Upper lobe of left lung (tissue), 6 donors: ENCODE measurements at regions not wholly inside any gene's neighbourhood (a gene's known extent, or its start where the extent isn't known, plus 50 kb on each side); places are given as distances from the start of the nearest gene placed in this dataset.

Experiments used
- ATAC-seq, 2 donors: fragments of 200-7000 bp; cut with Tn5 transposase; one replicate each; pipeline ENCODE4 v1.9.1; 2022; ENCODE audit warnings: mild to moderate bottlenecking in 2 of 2, moderate library complexity in 2 of 2; ENCODE audit not compliant: low FRiP score in 2 of 2
- DNase-seq, 2 donors: peaks; one replicate each; pipeline ENCODE4 v3.0.0-alpha.2; 2019 to 2020
- H3K27ac ChIP-seq, 4 donors: fragments of 200-600 bp; sonication (generic); one replicate each; pipeline ENCODE4 v1.5.1; 2016 to 2019
- H3K27me3 ChIP-seq, 4 donors: fragments of 200-600 bp; sonication (generic); one replicate each; pipeline ENCODE4 v1.5.1; 2017 to 2019
- H3K36me3 ChIP-seq, 4 donors: fragments of 200-600 bp; sonication (generic); one replicate each; pipeline ENCODE4 v1.5.1; 2016 to 2019
- H3K4me1 ChIP-seq, 4 donors: fragments of 200-600 bp; sonication (generic); one replicate each; pipeline ENCODE4 v1.5.1; 2018 to 2019
- H3K4me3 ChIP-seq, 4 donors: fragments of 200-600 bp; sonication (generic); one replicate each; pipeline ENCODE4 v1.5.1; 2017 to 2019; ENCODE audit warnings: mild to moderate bottlenecking in 2 of 4, moderate library complexity in 1 of 4
- H3K9me3 ChIP-seq, 4 donors: fragments of 200-600 bp; sonication (generic); one replicate each; pipeline ENCODE4 v1.5.1; 2018 to 2019
- EP300 ChIP-seq, 4 donors: sonication (generic); formaldehyde crosslinking; IDR thresholded peaks; one replicate each; pipeline ENCODE4 v1.5.1; 2017; ENCODE audit warnings: antibody characterized with exemption in 4 of 4, control low read depth in 2 of 4
- POLR2A ChIP-seq, 4 donors: fragments of 450-650 bp; IDR thresholded peaks; one replicate each; pipeline ENCODE4 v1.5.1; 2016 to 2017; ENCODE audit warnings: antibody characterized with exemption in 4 of 4, mild to moderate bottlenecking in 2 of 4
- POLR2AphosphoS5 ChIP-seq, 2 donors: sonication (generic); formaldehyde crosslinking; IDR thresholded peaks; one replicate each; pipeline ENCODE4 v1.5.1; 2017; ENCODE audit warnings: antibody characterized with exemption in 2 of 2
- WGBS, 2 donors: methylation state at CpG; one replicate each; pipeline ENCODE4 v1.1.5; 2017 to 2018; 5-methylcytosine and 5-hydroxymethylcytosine counted together
- TF ChIP-seq, protein P1 (sequence below), 6 experiments: fragments of 450-650 bp in 4 of 6; fragments of 200-600 bp in 2 of 6; sonication (generic) in 2 of 6; IDR thresholded peaks; one replicate each; pipeline ENCODE4 v1.5.1; 2016 to 2019; ENCODE audit warnings: antibody characterized with exemption in 6 of 6
- donor health status: DM: no; HTN: no; CAD: no; lungs with moderate emphysema.
- donor health status: DM: no; HTN: yes; CAD: no; lungs with severe emphysema.

DNA sequence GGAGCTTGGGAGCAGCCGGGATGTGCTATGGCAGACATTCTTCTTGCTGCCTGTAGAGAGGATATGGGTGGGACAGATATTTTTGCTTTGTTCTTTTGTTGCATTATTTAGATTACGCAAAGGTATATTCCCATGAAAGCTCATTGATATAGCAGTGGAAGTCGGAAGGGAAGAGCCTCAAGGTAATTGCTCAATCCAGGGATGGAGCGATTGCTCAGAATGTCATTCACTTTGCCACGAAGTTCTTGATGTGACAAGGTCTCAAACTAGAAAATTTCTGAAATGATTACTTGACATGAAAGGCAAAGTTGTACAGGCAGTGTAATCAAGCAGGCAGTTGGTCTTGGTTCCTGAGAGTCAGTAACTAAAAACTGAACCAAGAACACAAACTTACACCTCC lies 615.6 kb upstream of the CDH4 start:
- WGBS, 2 donors, result 84 to 88% methylated on average over 5 of the region's 5 CpGs
- Histone ChIP-seq H3K9me3 (no peaks in the 10 kb centered on the region), H3K27ac (no peak overlapping the region)

DNA sequence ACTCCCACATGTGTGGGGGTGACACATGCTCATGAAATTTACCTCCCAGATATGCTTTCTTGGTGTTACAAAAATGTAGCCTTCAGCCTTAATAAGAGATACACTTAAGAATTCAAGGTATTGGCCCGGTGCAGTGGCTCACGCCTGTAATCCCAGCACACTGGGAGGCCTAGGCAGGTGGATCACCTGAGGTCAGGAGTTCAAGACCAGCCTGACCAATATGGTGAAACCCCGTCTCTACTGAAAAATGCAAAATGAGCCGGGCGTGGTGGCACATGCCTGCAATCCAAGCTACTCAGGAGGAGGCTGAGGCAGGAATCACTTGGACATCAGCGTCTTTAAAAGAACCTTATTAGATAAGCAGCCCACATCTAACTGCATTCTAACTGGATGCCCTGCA lies 614.3 kb upstream of the CDH4 start:
- DNase-seq, result no peak
- Histone ChIP-seq H3K4me1 (no peaks in the 10 kb centered on the region), H3K36me3 (no peaks in the 10 kb centered on the region), H3K9me3 (no peaks in the 10 kb centered on the region), H3K27ac (no peak overlapping the region), H3K4me3 (no peak overlapping the region), H3K27me3 (no peaks in the 10 kb centered on the region)
- ATAC-seq, result no peak
- WGBS, 2 donors, result 89 to 96% methylated on average over 6 of the region's 6 CpGs
- TF ChIP-seq POLR2A (IDR thresholded peaks at IDR 0.05), result no peak
- TF ChIP-seq EP300 (IDR thresholded peaks at IDR 0.05), result no peak
- TF ChIP-seq POLR2AphosphoS5 (IDR thresholded peaks at IDR 0.05), result no peak
- TF ChIP-seq, protein P1, sequence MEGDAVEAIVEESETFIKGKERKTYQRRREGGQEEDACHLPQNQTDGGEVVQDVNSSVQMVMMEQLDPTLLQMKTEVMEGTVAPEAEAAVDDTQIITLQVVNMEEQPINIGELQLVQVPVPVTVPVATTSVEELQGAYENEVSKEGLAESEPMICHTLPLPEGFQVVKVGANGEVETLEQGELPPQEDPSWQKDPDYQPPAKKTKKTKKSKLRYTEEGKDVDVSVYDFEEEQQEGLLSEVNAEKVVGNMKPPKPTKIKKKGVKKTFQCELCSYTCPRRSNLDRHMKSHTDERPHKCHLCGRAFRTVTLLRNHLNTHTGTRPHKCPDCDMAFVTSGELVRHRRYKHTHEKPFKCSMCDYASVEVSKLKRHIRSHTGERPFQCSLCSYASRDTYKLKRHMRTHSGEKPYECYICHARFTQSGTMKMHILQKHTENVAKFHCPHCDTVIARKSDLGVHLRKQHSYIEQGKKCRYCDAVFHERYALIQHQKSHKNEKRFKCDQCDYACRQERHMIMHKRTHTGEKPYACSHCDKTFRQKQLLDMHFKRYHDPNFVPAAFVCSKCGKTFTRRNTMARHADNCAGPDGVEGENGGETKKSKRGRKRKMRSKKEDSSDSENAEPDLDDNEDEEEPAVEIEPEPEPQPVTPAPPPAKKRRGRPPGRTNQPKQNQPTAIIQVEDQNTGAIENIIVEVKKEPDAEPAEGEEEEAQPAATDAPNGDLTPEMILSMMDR (IDR thresholded peaks at IDR 0.05), result no peak

More for the DNA sequence above, 615.6 kb upstream of the CDH4 start:
- no peaks in the 10 kb centered on the region for H3K4me1 ChIP-seq
- DNase-seq (no peak), ATAC-seq (no peak)
- TF ChIP-seq, protein P1 (IDR thresholded peaks at IDR 0.05), result no peak
- TF ChIP-seq EP300 (IDR thresholded peaks at IDR 0.05), result no peak
- no peaks in the 10 kb centered on the region for H3K36me3 ChIP-seq
- no peak overlapping the region for H3K4me3 ChIP-seq
- H3K27me3 ChIP-seq, result no peaks in the 10 kb centered on the region

DNA sequence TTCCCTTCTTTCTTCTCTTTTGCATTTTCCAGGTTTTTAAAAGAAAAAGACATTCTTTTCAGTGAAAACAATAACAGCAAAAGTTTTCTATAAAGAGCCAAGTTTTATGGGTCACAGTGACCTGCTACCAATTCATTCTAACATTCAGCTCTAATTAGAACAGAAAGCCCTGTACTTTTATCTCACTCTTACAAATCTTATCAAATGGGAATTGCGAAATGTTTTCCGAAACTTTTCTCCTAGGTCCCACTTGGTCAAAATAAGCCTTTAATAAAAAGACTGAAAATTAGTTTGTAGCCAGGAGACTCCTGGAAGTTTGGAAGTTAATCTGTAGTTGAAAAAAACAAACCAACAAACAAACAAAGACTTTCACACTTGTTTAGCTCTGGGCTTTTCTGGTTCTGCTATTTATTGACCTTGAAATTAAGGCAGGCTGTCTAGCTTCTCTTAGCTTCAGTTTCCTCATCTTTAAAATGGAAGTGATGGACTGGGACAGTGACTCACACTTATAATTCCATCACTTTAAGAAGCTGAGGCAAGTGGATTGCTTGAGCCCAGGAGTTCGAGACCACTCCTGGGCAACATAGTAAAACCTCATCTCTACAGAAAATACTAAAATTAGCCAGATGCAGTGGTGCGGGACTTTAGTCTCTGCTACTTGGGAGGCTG lies 613.5 kb upstream of the CDH4 start:
- Histone ChIP-seq H3K9me3 (no peaks in the 10 kb centered on the region), H3K4me3 (no peak overlapping the region), H3K36me3 (no peaks in the 10 kb centered on the region), H3K4me1 (no peaks in the 10 kb centered on the region), H3K27me3 (no peaks in the 10 kb centered on the region), H3K27ac (no peak overlapping the region)
- no peak for DNase-seq
- ATAC-seq, result no peak
- WGBS, 2 donors, result 71 to 77% methylated on average over 4 of the region's 4 CpGs
- TF ChIP-seq, protein P1 (IDR thresholded peaks at IDR 0.05), result no peak
- TF ChIP-seq POLR2A (IDR thresholded peaks at IDR 0.05) (no peak), POLR2AphosphoS5 (IDR thresholded peaks at IDR 0.05) (no peak), EP300 (IDR thresholded peaks at IDR 0.05) (no peak)

DNA sequence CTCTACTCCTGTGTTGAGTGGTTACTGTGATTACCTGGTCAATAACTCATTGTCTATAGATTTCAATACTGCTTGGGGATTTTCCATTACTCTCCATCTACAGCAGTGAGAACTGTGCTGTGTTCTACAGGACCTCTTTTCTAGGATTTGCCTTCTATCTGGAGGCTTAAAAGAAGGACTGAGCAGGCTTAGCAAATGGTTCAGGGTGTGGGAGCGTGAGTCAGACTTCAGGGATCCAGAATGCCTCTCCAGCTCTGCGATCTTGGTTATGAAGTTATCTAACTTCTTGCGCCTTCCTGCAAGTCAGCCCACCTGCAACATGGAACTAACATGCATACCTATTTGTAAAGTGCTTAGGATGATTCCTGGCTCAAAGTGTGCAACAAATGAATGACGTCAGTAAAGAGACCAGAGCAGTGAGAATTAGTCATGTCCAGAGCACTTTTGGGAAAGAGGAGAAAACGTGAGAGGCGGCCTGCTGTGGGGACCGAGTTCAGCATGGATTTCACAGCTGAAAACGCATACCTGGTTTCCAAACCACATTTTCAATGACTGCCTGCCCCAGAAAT lies 610.1 kb upstream of the CDH4 start:
- H3K9me3 ChIP-seq, result no peaks in the 10 kb centered on the region
- H3K36me3 ChIP-seq, result no peaks in the 10 kb centered on the region
- H3K4me1 ChIP-seq, result no peaks in the 10 kb centered on the region
- no peak overlapping the region for H3K27ac ChIP-seq
- H3K27me3 ChIP-seq, result no peaks in the 10 kb centered on the region
- H3K4me3 ChIP-seq, result no peak overlapping the region
- TF ChIP-seq POLR2A (IDR thresholded peaks at IDR 0.05), result no peak
- no peak for TF ChIP-seq EP300 (IDR thresholded peaks at IDR 0.05)
- TF ChIP-seq, protein P1 (IDR thresholded peaks at IDR 0.05), result no peak
- no peak for TF ChIP-seq POLR2AphosphoS5 (IDR thresholded peaks at IDR 0.05)
- WGBS, 2 donors, result 85% methylated on average over 8 of the region's 8 CpGs
- no peak for ATAC-seq
- no peak for DNase-seq

DNA sequence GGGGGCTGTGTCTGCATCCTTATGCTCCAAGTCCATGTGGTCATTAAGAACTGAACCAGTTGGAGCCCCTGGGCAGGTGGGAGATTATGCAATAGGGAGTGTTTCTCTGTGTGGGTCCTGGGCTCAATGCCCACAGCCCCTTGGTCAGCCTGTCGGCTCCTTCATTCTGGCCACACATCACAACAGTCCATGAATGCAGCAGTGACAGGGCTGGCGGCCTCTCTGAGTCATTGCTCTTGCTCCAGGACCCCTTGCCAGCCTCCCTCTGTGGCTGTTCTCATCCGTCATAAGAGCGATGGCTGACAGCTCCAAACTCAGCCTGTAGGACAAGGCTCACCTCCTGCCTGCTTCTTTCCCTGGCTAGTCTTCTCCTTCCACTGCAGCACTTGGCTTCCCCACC lies 609.5 kb upstream of the CDH4 start:
- H3K27ac ChIP-seq, result no peak overlapping the region
- ATAC-seq, result peak in 1 of 2 donors; percentile 5
- no peak for DNase-seq
- no peaks in the 10 kb centered on the region for H3K4me1 ChIP-seq
- WGBS, 2 donors, result 87 to 91% methylated on average over 4 of the region's 4 CpGs
- TF ChIP-seq EP300 (IDR thresholded peaks at IDR 0.05), result no peak
- TF ChIP-seq, protein P1 (IDR thresholded peaks at IDR 0.05), result no peak
- no peak for TF ChIP-seq POLR2AphosphoS5 (IDR thresholded peaks at IDR 0.05)
- TF ChIP-seq POLR2A (IDR thresholded peaks at IDR 0.05), result no peak
- H3K4me3 ChIP-seq, result no peak overlapping the region
- H3K9me3 ChIP-seq, result no peaks in the 10 kb centered on the region
- H3K36me3 ChIP-seq, result no peaks in the 10 kb centered on the region
- no peaks in the 10 kb centered on the region for H3K27me3 ChIP-seq
